ENCODE measurements at regions not wholly inside any gene's neighbourhood (a gene's known extent, or its start where the extent isn't known, plus 50 kb on each side); places are given as distances from the start of the nearest gene placed in this dataset.

- TF ChIP-seq POLR2A (IDR thresholded peaks at IDR 0.05; ENCODE audit: extremely low read depth, insufficient read length) (no peak), CTCF (IDR thresholded peaks at IDR 0.05; ENCODE audit: low read depth, low read length) (no peak)
- TF ChIP-seq, protein P1, sequence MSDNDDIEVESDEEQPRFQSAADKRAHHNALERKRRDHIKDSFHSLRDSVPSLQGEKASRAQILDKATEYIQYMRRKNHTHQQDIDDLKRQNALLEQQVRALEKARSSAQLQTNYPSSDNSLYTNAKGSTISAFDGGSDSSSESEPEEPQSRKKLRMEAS (IDR thresholded peaks at IDR 0.05; ENCODE audit: low read depth, low read length) = no peak
These were observed 257.8 kb upstream of the LMO3 start for GRCh38 chr12:16863742-16864141.

All from NB4 (cell line).